RWPE2 (cell line): ENCODE measurements at regions not wholly inside any gene's neighbourhood (a gene's known extent, or its start where the extent isn't known, plus 50 kb on each side); places are given as distances from the start of the nearest gene placed in this dataset.

Source experiments
- ATAC-seq: fragments of 200-7000 bp; cut with Tn5 transposase; 3 replicates; pipeline ENCODE4 v1.9.1; 2021; ENCODE audit warnings: low read depth
- DNase-seq: peaks from one replicate; pipeline ENCODE4 v3.0.0-alpha.2; 2020; ENCODE audit warnings: low spot score
- H3K27ac ChIP-seq: fragments of 450-650 bp; 2 replicates; pipeline ENCODE4 v1.5.1; 2017; ENCODE audit warnings: mild to moderate bottlenecking; ENCODE audit not compliant: poor library complexity, severe bottlenecking
- H3K27me3 ChIP-seq: fragments of 250-450 bp; sonication (Bioruptor Pico); 2 replicates; pipeline ENCODE4 v1.5.1; 2021; ENCODE audit warnings: mild to moderate bottlenecking, moderate library complexity; ENCODE audit not compliant: insufficient read depth, poor library complexity, severe bottlenecking
- H3K36me3 ChIP-seq: fragments of 250-450 bp; sonication (Bioruptor Pico); 2 replicates; pipeline ENCODE4 v1.5.1; 2020; ENCODE audit warnings: low read depth, mild to moderate bottlenecking, moderate library complexity
- H3K4me1 ChIP-seq: fragments of 250-450 bp; sonication (Bioruptor Pico); 2 replicates; pipeline ENCODE4 v1.5.1; 2021; ENCODE audit warnings: mild to moderate bottlenecking, moderate library complexity; ENCODE audit not compliant: insufficient read depth, poor library complexity, severe bottlenecking
- H3K4me3 ChIP-seq: fragments of 250-450 bp; sonication (Bioruptor Pico); 2 replicates; pipeline ENCODE4 v1.5.1; 2021; ENCODE audit warnings: mild to moderate bottlenecking, moderate library complexity; ENCODE audit not compliant: severe bottlenecking
- H3K9me3 ChIP-seq: fragments of 250-450 bp; sonication (Bioruptor Pico); 2 replicates; pipeline ENCODE4 v1.5.1; 2021; ENCODE audit warnings: mild to moderate bottlenecking, moderate library complexity; ENCODE audit not compliant: severe bottlenecking
- TF ChIP-seq, protein P1 (sequence below): fragments of 450-650 bp; IDR thresholded peaks from one replicate; pipeline ENCODE4 v1.5.1; 2017; ENCODE audit warnings: mild to moderate bottlenecking, moderate library complexity; ENCODE audit not compliant: poor library complexity, severe bottlenecking

DNA sequence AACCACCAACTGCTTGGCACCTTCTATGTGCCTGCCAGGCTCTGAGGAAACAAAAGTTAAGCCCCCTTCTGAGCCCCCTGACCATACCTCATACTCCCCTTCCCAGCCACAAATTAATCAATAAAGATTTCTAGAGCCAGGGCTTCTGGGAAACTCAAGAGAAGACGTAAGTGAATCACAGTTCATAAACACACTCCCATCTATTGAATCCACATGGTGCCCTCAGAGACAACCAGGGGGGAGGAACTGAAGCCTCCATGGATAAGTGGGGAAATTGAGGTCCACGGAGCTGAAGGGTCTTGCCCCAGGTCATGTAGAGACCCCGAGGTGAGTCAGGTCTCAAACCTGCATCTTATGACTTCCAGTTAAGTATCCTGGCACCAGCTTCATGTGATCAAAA, 150.6 kb downstream of the MN1 start:
- no peak overlapping the region for H3K27ac ChIP-seq
- H3K4me1 ChIP-seq, result no peaks in the 10 kb centered on the region
- H3K36me3 ChIP-seq, result no peaks in the 10 kb centered on the region
- DNase-seq, result no peak
- no peak for ATAC-seq
- TF ChIP-seq, protein P1, sequence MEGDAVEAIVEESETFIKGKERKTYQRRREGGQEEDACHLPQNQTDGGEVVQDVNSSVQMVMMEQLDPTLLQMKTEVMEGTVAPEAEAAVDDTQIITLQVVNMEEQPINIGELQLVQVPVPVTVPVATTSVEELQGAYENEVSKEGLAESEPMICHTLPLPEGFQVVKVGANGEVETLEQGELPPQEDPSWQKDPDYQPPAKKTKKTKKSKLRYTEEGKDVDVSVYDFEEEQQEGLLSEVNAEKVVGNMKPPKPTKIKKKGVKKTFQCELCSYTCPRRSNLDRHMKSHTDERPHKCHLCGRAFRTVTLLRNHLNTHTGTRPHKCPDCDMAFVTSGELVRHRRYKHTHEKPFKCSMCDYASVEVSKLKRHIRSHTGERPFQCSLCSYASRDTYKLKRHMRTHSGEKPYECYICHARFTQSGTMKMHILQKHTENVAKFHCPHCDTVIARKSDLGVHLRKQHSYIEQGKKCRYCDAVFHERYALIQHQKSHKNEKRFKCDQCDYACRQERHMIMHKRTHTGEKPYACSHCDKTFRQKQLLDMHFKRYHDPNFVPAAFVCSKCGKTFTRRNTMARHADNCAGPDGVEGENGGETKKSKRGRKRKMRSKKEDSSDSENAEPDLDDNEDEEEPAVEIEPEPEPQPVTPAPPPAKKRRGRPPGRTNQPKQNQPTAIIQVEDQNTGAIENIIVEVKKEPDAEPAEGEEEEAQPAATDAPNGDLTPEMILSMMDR, result no peak
- H3K9me3 ChIP-seq, result no peaks in the 10 kb centered on the region
- no peaks in the 10 kb centered on the region for H3K27me3 ChIP-seq
- no peak overlapping the region for H3K4me3 ChIP-seq

DNA sequence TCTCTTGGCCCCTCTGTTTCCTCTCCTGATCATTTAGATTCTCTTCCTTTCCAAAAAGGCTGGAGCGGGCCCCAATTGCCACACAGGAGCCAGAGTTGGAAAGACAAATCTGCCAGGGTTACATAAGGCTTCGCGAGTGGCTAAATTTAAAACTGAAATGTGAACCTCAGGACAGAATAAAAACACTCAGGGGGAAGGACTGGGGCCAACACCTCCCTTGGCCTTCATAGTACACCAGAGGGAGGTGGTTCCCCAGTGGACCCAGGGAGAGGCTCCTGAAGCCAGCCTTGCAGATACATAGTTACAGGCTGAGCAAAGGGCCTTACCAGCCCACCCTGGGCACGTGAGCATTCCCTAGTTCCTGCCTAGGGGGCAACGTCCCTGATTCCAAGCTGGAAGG, 150.1 kb downstream of the MN1 start:
- Histone ChIP-seq H3K36me3 (no peaks in the 10 kb centered on the region), H3K27me3 (no peaks in the 10 kb centered on the region), H3K4me3 (no peak overlapping the region), H3K4me1 (no peaks in the 10 kb centered on the region), H3K9me3 (no peaks in the 10 kb centered on the region), H3K27ac (no peak overlapping the region)
- DNase-seq, result no peak
- no peak for ATAC-seq
- TF ChIP-seq, protein P1, result no peak

DNA sequence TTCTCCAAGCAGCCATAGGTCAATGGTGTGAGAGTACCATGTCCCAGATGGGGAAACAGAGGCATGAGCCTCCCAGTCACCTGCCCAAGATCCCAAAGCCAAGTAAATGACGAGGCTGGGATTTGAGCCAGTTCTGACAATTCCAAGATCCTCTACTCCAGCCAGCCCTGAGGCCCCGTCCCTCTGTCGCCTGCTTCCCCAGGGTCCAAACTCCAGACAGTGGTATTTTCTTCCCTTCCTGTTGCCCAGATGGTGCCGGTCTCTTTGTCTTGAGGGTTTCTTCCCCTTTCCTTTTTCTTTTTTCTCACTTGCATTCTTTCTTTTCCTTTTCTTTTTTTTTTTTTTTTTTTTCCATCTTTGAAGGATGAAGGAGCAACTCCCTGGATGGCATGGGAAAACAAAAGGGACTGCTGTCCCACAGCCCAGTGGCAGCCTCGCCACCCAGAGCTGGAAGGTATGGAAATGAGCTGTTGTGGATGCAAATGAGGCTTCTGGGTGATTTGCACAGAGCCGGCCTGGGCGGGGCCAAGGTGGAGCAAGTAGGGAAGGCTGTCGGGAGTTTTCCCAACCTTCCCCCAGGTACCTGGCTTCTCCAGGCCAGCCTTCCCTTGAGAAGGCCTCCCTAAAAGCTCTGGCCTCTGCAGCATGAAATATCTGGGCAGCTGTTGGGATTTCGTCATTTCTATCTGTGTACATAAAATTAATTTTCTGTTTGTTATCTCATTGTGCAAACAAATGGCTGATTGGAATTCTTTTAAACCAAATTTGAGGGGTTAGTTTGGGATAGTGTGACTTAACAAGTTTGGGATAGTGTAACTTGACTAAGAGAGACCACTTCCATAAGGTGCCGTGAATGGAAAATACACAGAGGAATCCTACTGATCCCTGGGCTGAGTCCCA, 146.8 kb downstream of the MN1 start:
- H3K4me1 ChIP-seq, result no peaks in the 10 kb centered on the region
- H3K27me3 ChIP-seq, result no peaks in the 10 kb centered on the region
- H3K4me3 ChIP-seq, result no peak overlapping the region
- no peak overlapping the region for H3K27ac ChIP-seq
- no peaks in the 10 kb centered on the region for H3K36me3 ChIP-seq
- ATAC-seq (no peak), DNase-seq (no peak)
- TF ChIP-seq, protein P1, result no peak
- no peaks in the 10 kb centered on the region for H3K9me3 ChIP-seq

DNA sequence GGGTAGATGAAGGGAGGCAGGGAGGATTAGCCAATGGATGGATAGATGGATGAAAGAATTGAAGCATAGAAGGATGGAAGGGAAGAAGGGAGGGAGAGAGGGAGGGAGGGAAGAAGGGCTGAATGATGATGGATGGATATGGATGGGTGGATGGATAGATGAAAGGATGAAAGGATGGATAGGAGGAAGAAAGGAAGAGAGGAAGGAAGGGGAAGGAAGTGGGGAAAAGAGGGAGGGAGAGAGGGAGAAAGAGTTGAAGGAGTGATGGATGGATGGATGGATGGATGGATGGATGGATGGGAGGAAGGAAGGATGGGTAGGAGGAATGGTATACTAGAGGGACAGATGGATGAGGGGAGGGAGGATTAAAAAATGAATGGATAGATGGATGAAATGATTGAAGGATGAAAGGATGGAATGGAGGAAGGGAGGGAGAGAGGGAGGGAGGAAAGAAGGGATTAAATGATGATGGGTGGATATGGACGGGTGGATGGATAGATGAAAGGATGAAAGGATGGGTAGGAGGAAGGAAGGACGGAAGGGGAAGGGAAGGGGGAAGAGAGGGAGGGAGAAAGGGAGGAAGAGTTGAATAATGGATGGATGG, 145.9 kb downstream of the MN1 start:
- Histone ChIP-seq H3K27ac (no peak overlapping the region), H3K36me3 (no peaks in the 10 kb centered on the region), H3K4me1 (no peaks in the 10 kb centered on the region), H3K4me3 (no peak overlapping the region), H3K9me3 (no peaks in the 10 kb centered on the region), H3K27me3 (no peaks in the 10 kb centered on the region)
- DNase-seq (no peak), ATAC-seq (no peak)
- TF ChIP-seq, protein P1, result no peak

- ATAC-seq (no peak), DNase-seq (no peak)
- TF ChIP-seq, protein P1, result no peak
- Histone ChIP-seq H3K27me3 (no peaks in the 10 kb centered on the region), H3K4me3 (no peak overlapping the region), H3K27ac (no peak overlapping the region), H3K36me3 (no peaks in the 10 kb centered on the region), H3K9me3 (no peaks in the 10 kb centered on the region), H3K4me1 (no peaks in the 10 kb centered on the region)
Measured at GRCh38 chr22:27656970-27657369, 144.6 kb downstream of the MN1 start.
